Astrocyte of the hippocampus (primary cell): ENCODE measurements at regions not wholly inside any gene's neighbourhood (a gene's known extent, or its start where the extent isn't known, plus 50 kb on each side); places are given as distances from the start of the nearest gene placed in this dataset.
A peak's percentile ranks its signal among the peaks of the same experiment; 100 is the strongest.
"Not testable (repeated sequence)": the region's sequence is repeated elsewhere in the genome, so short reads cannot be mapped to it uniquely, and the experiment has no call there.

Source experiments
- DNase-seq: peaks from one replicate; pipeline ENCODE4 v3.0.0; 2011; ENCODE audit warnings: low read depth, low spot score

DNA sequence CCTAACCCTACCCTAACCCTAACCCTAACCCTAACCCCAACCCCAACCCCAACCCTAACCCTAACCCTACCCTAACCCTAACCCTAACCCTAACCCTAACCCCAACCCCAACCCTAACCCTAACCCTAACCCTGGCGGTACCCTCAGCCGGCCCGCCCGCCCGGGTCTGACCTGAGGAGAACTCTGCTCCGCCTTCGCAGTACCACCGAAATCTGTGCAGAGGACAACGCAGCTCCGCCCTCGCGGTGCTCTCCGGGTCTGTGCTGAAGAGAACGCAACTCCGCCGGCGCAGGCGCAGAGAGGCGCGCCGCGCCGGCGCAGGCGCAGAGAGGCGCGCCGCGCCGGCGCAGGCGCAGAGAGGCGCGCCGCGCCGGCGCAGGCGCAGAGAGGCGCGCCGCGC is 56.1 kb upstream of the IQSEC3 start:
- not testable (repeated sequence) for DNase-seq

- not testable (repeated sequence) for DNase-seq
Measured at GRCh38 chr12:10879-11812, 55.4 kb upstream of the IQSEC3 start.

- DNase-seq = not testable (repeated sequence)
Measured at GRCh38 chr12:12306-12705, 54.3 kb upstream of the IQSEC3 start.

GRCh38 chr12:12725-13640 is 53.6 kb upstream of the IQSEC3 start:
- DNase-seq = not testable (repeated sequence)

DNA sequence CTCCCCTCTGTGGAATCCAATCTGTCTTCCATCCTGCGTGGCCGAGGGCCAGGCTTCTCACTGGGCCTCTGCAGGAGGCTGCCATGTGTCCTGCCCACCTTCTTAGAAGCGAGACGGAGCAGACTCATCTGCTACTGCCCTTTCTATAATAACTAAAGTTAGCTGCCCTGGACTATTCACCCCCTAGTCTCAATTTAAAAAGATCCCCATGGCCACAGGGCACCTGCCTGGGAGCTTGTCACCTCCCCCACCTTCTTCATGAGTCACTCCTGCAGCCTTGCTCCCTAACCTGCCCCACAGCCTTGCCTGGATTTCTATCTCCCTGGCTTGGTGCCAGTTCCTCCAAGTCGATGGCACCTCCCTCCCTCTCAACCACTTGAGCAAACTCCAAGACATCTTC is 52.7 kb upstream of the IQSEC3 start:
- DNase-seq = peak; percentile 41

GRCh38 chr12:14696-15095 is 51.9 kb upstream of the IQSEC3 start:
- DNase-seq = not testable (repeated sequence)

- not testable (repeated sequence) for DNase-seq
Measured at GRCh38 chr12:15381-15780, 51.2 kb upstream of the IQSEC3 start.

GRCh38 chr12:16019-16418 is 50.5 kb upstream of the IQSEC3 start:
- not testable (repeated sequence) for DNase-seq

DNA sequence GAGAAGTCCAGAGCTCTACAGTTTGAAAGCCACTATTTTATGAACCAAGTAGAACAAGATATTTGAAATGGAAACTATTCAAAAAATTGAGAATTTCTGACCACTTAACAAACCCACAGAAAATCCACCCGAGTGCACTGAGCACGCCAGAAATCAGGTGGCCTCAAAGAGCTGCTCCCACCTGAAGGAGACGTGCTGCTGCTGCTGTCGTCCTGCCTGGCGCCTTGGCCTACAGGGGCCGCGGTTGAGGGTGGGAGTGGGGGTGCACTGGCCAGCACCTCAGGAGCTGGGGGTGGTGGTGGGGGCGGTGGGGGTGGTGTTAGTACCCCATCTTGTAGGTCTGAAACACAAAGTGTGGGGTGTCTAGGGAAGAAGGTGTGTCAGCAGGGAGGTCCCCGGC is 50.0 kb upstream of the IQSEC3 start:
- DNase-seq = not testable (repeated sequence)
